ENCODE measurements at regions not wholly inside any gene's neighbourhood (a gene's known extent, or its start where the extent isn't known, plus 50 kb on each side); places are given as distances from the start of the nearest gene placed in this dataset.

GRCh38 chr15:77840991-77841775 is 208.5 kb upstream of the LINGO1 start (continued):
- no peak for TF ChIP-seq TBP (IDR thresholded peaks at IDR 0.05; ENCODE audit: low read depth, low read length)
- no peak for TF ChIP-seq CBX8 (IDR thresholded peaks at IDR 0.05; ENCODE audit: borderline replicate concordance, low read depth, low read length)
- TF ChIP-seq KDM4A (IDR thresholded peaks at IDR 0.05; ENCODE audit: low read depth, low read length, severe bottlenecking): no peak
- no peak for TF ChIP-seq BRCA1 (IDR thresholded peaks at IDR 0.05; ENCODE audit: low read depth, low read length)
- TF ChIP-seq, protein P1, sequence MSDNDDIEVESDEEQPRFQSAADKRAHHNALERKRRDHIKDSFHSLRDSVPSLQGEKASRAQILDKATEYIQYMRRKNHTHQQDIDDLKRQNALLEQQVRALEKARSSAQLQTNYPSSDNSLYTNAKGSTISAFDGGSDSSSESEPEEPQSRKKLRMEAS (IDR thresholded peaks at IDR 0.05): no peak
- no peak for TF ChIP-seq PHF8 (conservative IDR thresholded peaks at IDR 0.05; ENCODE audit: low read depth, low read length)

All from H1 (cell line).